Activated B cell treated with CpG ODN at 0.5 μM for 24 hours (primary cell): ENCODE measurements at regions not wholly inside any gene's neighbourhood (a gene's known extent, or its start where the extent isn't known, plus 50 kb on each side); places are given as distances from the start of the nearest gene placed in this dataset.

Experiments used
- ATAC-seq: fragments of 200-7000 bp; cut with Tn5 transposase; one replicate; pipeline ENCODE4 v1.10.0; 2021; ENCODE audit warnings: low read depth, mild to moderate bottlenecking, moderate library complexity
- CTCF ChIA-PET: fragments of 350-600 bp; sonication (Branson Sonifier 250); formaldehyde crosslinking; loops from one replicate; lab custom pipeline; 2021; ENCODE audit warnings: antibody characterized with exemption; lab: Charles Lee
- POLR2A ChIA-PET: fragments of 350-600 bp; sonication (Branson Sonifier 250); formaldehyde crosslinking; loops from one replicate; lab custom pipeline; 2021; ENCODE audit warnings: antibody characterized with exemption; lab: Charles Lee
- DNase-seq: peaks from one replicate; pipeline ENCODE4 v3.0.0; 2022
- H3K27ac Mint-ChIP-seq: one replicate; pipeline ENCODE4 v1.8.0; 2020; ENCODE audit warnings: mixed read lengths
- H3K27me3 Mint-ChIP-seq: one replicate; pipeline ENCODE4 v1.8.0; 2021; ENCODE audit warnings: mixed read lengths
- H3K36me3 Mint-ChIP-seq: one replicate; pipeline ENCODE4 v1.8.0; 2021; ENCODE audit warnings: low read depth, mixed read lengths
- H3K4me1 Mint-ChIP-seq: one replicate; pipeline ENCODE4 v1.8.0; 2021; ENCODE audit warnings: mixed read lengths
- H3K4me3 Mint-ChIP-seq: one replicate; pipeline ENCODE4 v1.8.0; 2020; ENCODE audit warnings: mild to moderate bottlenecking, mixed read lengths
- H3K9me3 Mint-ChIP-seq: one replicate; pipeline ENCODE4 v1.8.0; 2020; ENCODE audit warnings: mixed read lengths
- intact Hi-C: fragments of 100-400 bp; cut with micrococcal nuclease; formaldehyde crosslinking; loops from one replicate; pipeline ENCODE4 v1.15.1; 2024
- TF ChIP-seq, protein P1 (sequence below): fragments of 200-600 bp; IDR thresholded peaks from one replicate; pipeline ENCODE4 v1.8.0; 2022; ENCODE audit warnings: antibody characterized with exemption, mild to moderate bottlenecking

DNA sequence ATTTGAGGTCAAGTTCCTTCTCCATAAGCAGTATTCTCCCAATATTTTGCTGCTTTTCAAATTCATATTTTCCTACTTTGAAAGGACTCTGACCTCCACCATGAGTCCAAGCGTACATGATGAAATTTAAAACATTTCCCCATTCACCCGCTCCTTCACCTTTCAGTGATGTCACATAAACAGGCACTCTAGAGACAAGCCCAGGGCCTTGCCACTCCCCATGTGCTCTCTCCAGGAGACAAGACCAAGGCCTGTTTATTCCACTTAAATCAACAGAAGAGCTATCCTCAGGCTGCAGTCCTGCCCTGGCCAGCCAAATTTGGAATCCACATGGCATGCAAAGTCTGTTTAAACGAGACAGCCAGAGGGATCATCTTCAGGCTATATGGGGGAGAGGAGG is 161.5 kb downstream of the ARRDC4 start:
- TF ChIP-seq, protein P1, sequence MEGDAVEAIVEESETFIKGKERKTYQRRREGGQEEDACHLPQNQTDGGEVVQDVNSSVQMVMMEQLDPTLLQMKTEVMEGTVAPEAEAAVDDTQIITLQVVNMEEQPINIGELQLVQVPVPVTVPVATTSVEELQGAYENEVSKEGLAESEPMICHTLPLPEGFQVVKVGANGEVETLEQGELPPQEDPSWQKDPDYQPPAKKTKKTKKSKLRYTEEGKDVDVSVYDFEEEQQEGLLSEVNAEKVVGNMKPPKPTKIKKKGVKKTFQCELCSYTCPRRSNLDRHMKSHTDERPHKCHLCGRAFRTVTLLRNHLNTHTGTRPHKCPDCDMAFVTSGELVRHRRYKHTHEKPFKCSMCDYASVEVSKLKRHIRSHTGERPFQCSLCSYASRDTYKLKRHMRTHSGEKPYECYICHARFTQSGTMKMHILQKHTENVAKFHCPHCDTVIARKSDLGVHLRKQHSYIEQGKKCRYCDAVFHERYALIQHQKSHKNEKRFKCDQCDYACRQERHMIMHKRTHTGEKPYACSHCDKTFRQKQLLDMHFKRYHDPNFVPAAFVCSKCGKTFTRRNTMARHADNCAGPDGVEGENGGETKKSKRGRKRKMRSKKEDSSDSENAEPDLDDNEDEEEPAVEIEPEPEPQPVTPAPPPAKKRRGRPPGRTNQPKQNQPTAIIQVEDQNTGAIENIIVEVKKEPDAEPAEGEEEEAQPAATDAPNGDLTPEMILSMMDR: no peak
- ChIA-PET CTCF (no interaction called here), POLR2A (no interaction called here)
- ATAC-seq (no peak), DNase-seq (no peak)
- no peaks in the 10 kb centered on the region for H3K27me3 Mint-ChIP-seq
- no peak overlapping the region for H3K4me3 Mint-ChIP-seq
- intact Hi-C loops: no loop called here
- H3K27ac Mint-ChIP-seq: no peak overlapping the region
- no peaks in the 10 kb centered on the region for H3K4me1 Mint-ChIP-seq
- H3K36me3 Mint-ChIP-seq: no peaks in the 10 kb centered on the region
- H3K9me3 Mint-ChIP-seq: no peaks in the 10 kb centered on the region

DNA sequence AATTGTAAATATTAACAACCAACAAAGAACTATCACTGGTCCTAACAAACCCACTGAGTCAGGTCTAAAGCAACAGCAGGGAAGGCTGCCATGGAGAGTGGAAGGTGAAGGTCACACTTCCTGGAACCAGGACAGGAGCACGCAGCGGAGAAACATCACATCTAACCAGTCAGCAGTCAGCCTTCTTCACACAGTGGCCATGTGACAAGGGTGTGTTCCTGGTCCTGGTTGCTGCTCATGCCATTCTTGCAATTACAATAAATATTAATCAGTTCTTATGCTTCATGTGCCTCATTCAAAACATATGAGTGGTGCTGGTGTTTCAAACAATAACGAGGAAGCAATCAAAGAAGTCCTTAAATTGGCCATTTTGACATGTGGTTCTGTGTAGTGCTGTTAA is 162.8 kb downstream of the ARRDC4 start:
- no peak overlapping the region for H3K27ac Mint-ChIP-seq
- H3K36me3 Mint-ChIP-seq: no peaks in the 10 kb centered on the region
- TF ChIP-seq, protein P1: no peak
- intact Hi-C loops: no loop called here
- ATAC-seq (no peak), DNase-seq (no peak)
- POLR2A ChIA-PET: no interaction called here
- H3K4me3 Mint-ChIP-seq: no peak overlapping the region
- H3K9me3 Mint-ChIP-seq: no peaks in the 10 kb centered on the region
- CTCF ChIA-PET: no interaction called here
- H3K27me3 Mint-ChIP-seq: no peaks in the 10 kb centered on the region
- no peaks in the 10 kb centered on the region for H3K4me1 Mint-ChIP-seq

DNA sequence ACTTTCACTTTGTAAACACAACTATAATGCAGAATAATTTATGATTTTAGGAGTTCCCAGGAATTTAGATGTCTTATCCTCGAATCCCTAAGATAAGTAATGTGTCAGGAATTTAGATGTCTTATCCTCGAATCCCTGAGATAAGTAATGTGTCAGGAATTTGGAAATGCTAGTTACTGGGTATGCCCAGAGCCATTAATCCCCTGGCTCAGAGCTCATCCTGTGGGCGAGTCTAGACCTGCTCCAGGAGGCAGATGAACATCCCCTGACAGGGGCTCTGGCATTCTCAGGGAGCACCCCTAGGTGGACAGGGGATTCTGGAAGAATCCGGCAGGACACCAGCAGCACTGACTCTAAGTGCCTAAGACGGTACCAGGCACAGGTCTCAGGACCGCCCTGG is 163.3 kb downstream of the ARRDC4 start:
- CTCF ChIA-PET: no interaction called here
- DNase-seq: no peak
- Mint-ChIP-seq H3K27me3 (no peaks in the 10 kb centered on the region), H3K9me3 (no peaks in the 10 kb centered on the region), H3K36me3 (no peaks in the 10 kb centered on the region), H3K4me3 (no peak overlapping the region), H3K27ac (no peak overlapping the region), H3K4me1 (no peaks in the 10 kb centered on the region)
- POLR2A ChIA-PET: no interaction called here
- no peak for ATAC-seq
- TF ChIP-seq, protein P1: no peak
- intact Hi-C loops: no loop called here

DNA sequence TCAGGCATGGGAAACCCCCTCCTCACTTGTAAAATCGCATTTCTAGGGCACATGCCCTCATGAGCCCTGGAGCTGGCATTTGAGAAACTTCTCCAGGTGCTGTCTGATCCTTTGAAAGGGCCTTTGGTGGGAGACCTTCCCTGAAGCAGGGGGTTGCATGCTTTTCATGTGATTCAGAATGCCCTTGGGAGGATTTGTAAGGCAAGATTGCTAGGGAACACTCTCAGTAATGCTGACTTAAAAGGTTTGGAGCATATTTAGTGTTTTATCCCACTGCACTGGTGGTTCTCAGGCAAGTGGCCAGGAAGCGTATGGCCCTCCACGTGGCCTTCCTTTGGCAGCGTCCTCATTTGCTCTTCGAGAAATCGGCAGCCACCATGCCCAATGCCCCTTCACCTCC is 164.1 kb downstream of the ARRDC4 start:
- POLR2A ChIA-PET: no interaction called here
- Mint-ChIP-seq H3K4me3 (no peak overlapping the region), H3K9me3 (no peaks in the 10 kb centered on the region), H3K27me3 (no peaks in the 10 kb centered on the region), H3K36me3 (no peaks in the 10 kb centered on the region), H3K4me1 (no peaks in the 10 kb centered on the region), H3K27ac (no peak overlapping the region)
- intact Hi-C loops: no loop called here
- CTCF ChIA-PET: no interaction called here
- ATAC-seq: no peak
- no peak for DNase-seq
- TF ChIP-seq, protein P1: no peak

DNA sequence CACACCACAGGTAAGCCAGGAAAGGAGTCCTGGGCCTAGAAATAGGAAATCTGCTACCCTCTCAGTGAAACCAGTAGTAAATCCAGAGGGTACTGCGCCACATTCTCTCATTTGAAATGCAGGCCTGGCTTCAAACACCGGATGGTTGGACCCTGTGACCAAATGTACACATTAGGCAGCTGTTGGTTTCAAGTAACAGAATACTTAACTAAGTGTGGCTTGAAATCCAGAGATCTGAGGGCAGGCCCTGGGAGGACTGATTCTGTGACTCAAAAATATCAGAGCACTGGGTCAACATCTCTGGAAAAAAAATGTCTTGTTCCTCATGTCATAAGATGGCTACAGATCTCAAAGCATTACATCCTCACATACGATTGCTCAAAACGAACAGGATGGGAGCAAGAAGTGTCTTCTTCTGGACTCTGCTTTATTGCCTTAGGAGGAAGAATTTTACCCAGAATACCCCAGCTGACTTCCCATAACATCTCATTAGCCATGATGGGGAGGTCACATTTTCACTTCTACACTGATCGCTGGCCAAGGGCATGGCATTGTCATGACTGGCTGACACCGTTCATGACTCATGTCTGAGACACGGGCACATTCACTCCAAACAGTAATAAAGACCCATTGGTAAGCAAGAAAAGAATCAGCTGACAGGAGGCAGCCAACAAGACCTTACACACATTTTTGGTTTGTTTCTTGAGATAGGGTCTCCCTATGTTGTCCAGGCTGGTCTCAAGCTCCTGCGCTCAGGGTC is 166.0 kb downstream of the ARRDC4 start:
- ATAC-seq: no peak
- Mint-ChIP-seq H3K27me3 (no peaks in the 10 kb centered on the region), H3K4me1 (no peaks in the 10 kb centered on the region), H3K27ac (no peak overlapping the region), H3K9me3 (no peaks in the 10 kb centered on the region), H3K36me3 (no peaks in the 10 kb centered on the region), H3K4me3 (no peak overlapping the region)
- no peak for DNase-seq
- POLR2A ChIA-PET: no interaction called here
- TF ChIP-seq, protein P1: no peak
- intact Hi-C loops: no loop called here
- CTCF ChIA-PET: no interaction called here
